Neutrophil (primary cell): ENCODE measurements at regions not wholly inside any gene's neighbourhood (a gene's known extent, or its start where the extent isn't known, plus 50 kb on each side); places are given as distances from the start of the nearest gene placed in this dataset.

Source experiments
- H3K27ac ChIP-seq: fragments of 200-600 bp; sonication (generic); 2 replicates; pipeline ENCODE4 v1.5.1; 2016; ENCODE audit warnings: mild to moderate bottlenecking, moderate library complexity
- H3K27me3 ChIP-seq: fragments of 200-600 bp; sonication (generic); 2 replicates; pipeline ENCODE4 v1.6.0; 2016; ENCODE audit warnings: mild to moderate bottlenecking
- H3K36me3 ChIP-seq: fragments of 200-600 bp; sonication (generic); 2 replicates; pipeline ENCODE4 v1.5.1; 2017
- H3K4me1 ChIP-seq, 2 experiments: fragments of 200-600 bp in 1 of 2; sonication (generic) in 1 of 2; 1 replicate in 1 of 2; 2 replicates in 1 of 2; pipeline versions ENCODE4 v1.5.1 to v1.6.1; 2013 to 2016; ENCODE audit warnings: low read depth in 1 of 2, low read length in 1 of 2, mild to moderate bottlenecking in 1 of 2, moderate library complexity in 1 of 2; ENCODE audit not compliant: control insufficient read depth in 1 of 2, insufficient read depth in 1 of 2
- H3K4me3 ChIP-seq, 2 experiments: fragments of 200-600 bp in 1 of 2; sonication (generic) in 1 of 2; 1 replicate in 1 of 2; 2 replicates in 1 of 2; pipeline ENCODE4 v1.5.1; 2013 to 2016; ENCODE audit warnings: low read depth in 1 of 2, low read length in 1 of 2, mild to moderate bottlenecking in 1 of 2, moderate library complexity in 1 of 2
- H3K9me3 ChIP-seq: fragments of 200-600 bp; sonication (generic); 2 replicates; pipeline ENCODE4 v1.5.1; 2016
- CTCF ChIP-seq: fragments of 200-600 bp; sonication (generic); IDR thresholded peaks from 2 replicates; pipeline ENCODE4 v1.5.1; 2016; ENCODE audit warnings: antibody characterized with exemption

DNA sequence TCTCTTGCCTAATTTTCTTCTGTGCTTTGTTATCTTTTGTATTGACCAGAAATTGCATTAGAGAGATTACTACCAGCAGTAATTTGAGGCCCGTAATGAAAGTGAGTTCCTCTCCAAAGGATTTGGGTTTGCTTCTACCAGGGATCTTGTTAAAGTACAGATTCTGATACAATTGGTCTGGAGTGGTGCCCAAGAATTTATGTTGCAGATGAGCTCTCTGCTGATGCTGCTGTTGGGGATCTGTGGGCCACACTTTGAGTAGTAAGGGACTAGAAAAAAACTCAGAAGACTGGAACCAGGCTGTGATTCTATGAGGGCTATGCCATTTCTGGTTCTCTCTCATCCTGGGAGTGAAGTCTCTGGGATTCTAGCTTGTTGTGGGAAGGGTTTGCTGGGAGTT, 192.2 kb downstream of the SEC61B start:
- H3K27me3 ChIP-seq: no peaks in the 10 kb centered on the region
- no peaks in the 10 kb centered on the region for H3K9me3 ChIP-seq
- no peak for TF ChIP-seq CTCF
- no peak overlapping the region for H3K27ac ChIP-seq
- no peaks in the 10 kb centered on the region for H3K36me3 ChIP-seq
- no peak overlapping the region for H3K4me3 ChIP-seq
- no peaks in the 10 kb centered on the region for H3K4me1 ChIP-seq

GRCh38 chr9:99415606-99416005, 193.5 kb downstream of the SEC61B start:
- no peaks in the 10 kb centered on the region for H3K36me3 ChIP-seq
- TF ChIP-seq CTCF: no peak
- H3K4me3 ChIP-seq: no peak overlapping the region
- no peaks in the 10 kb centered on the region for H3K4me1 ChIP-seq
- no peaks in the 10 kb centered on the region for H3K27me3 ChIP-seq
- no peaks in the 10 kb centered on the region for H3K9me3 ChIP-seq
- no peak overlapping the region for H3K27ac ChIP-seq

GRCh38 chr9:99416007-99416406, 193.9 kb downstream of the SEC61B start:
- no peaks in the 10 kb centered on the region for H3K27me3 ChIP-seq
- H3K4me1 ChIP-seq: no peaks in the 10 kb centered on the region
- no peaks in the 10 kb centered on the region for H3K9me3 ChIP-seq
- H3K27ac ChIP-seq: no peak overlapping the region
- no peak overlapping the region for H3K4me3 ChIP-seq
- no peak for TF ChIP-seq CTCF
- H3K36me3 ChIP-seq: no peaks in the 10 kb centered on the region

- H3K4me1 ChIP-seq: no peaks in the 10 kb centered on the region
- TF ChIP-seq CTCF: no peak
- no peak overlapping the region for H3K27ac ChIP-seq
- H3K9me3 ChIP-seq: no peaks in the 10 kb centered on the region
- no peaks in the 10 kb centered on the region for H3K27me3 ChIP-seq
- H3K36me3 ChIP-seq: no peaks in the 10 kb centered on the region
- H3K4me3 ChIP-seq: no peak overlapping the region
Observed at GRCh38 chr9:99419070-99419469, 197.0 kb downstream of the SEC61B start.

DNA sequence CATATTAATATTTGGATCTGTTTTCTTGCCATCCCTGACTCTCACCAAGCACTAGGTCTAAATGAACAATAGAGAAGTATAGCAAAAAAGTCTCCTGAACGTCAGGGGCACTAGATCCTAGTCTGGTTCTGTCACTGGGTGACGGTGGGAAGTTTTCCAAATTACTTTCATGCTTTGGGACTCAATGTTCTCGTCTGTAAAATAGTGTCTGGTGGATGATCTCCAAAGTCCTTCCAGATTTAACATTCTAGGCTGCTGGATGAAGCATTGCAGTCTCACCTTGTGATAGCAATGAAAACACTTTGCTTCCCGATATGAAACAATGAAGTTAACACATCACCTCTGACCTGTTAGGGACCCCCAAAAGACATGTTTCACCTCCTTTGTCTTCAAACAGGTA, 199.3 kb downstream of the SEC61B start:
- Histone ChIP-seq H3K4me1 (no peaks in the 10 kb centered on the region), H3K36me3 (no peaks in the 10 kb centered on the region), H3K9me3 (no peaks in the 10 kb centered on the region), H3K27ac (no peak overlapping the region), H3K4me3 (no peak overlapping the region), H3K27me3 (peaks cover 4% of the 10 kb centered on the region)
- TF ChIP-seq CTCF: no peak

- no peak for TF ChIP-seq CTCF
- Histone ChIP-seq H3K4me1 (no peaks in the 10 kb centered on the region), H3K4me3 (no peak overlapping the region), H3K27me3 (peaks cover 6% of the 10 kb centered on the region), H3K27ac (no peak overlapping the region), H3K36me3 (no peaks in the 10 kb centered on the region), H3K9me3 (no peaks in the 10 kb centered on the region)
Observed at GRCh38 chr9:99425124-99425523, 203.0 kb downstream of the SEC61B start.
